A172 (cell line): ENCODE measurements at regions not wholly inside any gene's neighbourhood (a gene's known extent, or its start where the extent isn't known, plus 50 kb on each side); places are given as distances from the start of the nearest gene placed in this dataset.

Experiments
- DNase-seq: peaks from one replicate; pipeline ENCODE4 v3.0.0-alpha.2; 2015; ENCODE audit warnings: low spot score

- DNase-seq = no peak
Observed at GRCh38 chr14:96979611-96980074, 182.5 kb downstream of the VRK1 start.

- DNase-seq = no peak
Observed at GRCh38 chr14:96980835-96981234, 183.7 kb downstream of the VRK1 start.

GRCh38 chr14:96986256-96987085 lies 189.3 kb downstream of the VRK1 start:
- DNase-seq = no peak

DNA sequence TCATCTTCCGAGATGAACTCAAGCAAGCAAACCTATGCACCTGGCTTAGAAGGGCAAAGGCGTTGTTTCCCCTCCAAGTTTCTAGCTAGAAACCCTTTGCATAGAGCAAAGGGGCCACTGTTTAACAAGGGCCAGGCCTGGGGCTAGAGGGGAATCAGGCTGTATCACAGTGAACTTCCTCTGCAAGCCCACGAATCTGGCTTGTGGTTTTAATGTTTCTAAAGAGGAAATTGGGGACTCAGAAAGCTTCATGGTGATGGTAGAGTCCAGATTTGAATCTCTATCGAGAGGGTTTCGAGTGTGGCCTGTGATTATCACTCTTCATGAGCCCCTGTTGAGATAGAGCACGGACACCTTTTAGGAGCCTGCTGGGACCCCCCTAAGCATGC lies 189.9 kb downstream of the VRK1 start:
- DNase-seq = no peak

DNA sequence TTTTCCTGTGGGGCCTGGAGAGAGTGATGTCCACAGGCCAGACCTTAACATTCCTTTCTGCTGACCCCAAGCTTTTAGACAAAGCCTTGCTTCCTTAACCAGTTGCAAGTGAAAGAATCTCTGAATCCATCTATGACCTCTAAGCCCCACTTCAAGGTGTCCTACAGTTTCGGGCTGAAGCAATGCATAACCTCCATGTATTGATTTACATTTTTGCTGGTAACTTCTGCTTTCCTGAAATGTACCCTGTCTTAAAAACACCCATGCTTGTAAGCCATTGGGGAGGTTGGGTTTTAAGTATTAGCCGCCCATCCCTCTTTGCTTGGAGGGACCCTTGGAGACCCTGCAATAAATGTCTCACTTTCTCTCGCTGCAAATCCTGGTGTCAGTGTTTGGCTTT lies 190.6 kb downstream of the VRK1 start:
- DNase-seq = no peak

- no peak for DNase-seq
Observed at GRCh38 chr14:96989306-96989705, 192.1 kb downstream of the VRK1 start.

DNA sequence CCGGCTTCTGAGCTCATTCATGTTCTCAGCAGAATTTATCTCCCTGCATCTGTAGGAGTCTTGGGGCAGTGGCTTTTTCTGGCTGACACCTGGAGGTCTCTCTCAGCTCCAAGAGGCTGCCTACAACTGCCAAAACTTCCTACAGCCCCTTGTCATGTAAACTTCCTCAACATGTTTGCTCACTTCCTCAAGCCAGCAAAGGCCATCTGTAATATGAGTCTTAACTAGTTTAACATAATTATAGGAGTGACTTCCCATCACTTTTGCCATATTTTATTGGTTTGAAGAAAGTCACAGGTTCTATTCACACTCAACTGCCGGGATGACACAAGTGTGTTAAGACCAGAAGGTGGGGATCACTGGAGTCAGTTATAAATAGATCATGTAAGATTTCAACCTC lies 194.0 kb downstream of the VRK1 start:
- DNase-seq = no peak

GRCh38 chr14:96994999-96995398 lies 197.8 kb downstream of the VRK1 start:
- DNase-seq = no peak

GRCh38 chr14:96997269-96997668 lies 200.1 kb downstream of the VRK1 start:
- DNase-seq = no peak

- DNase-seq = no peak
Observed at GRCh38 chr14:96997996-96998395, 200.8 kb downstream of the VRK1 start.

DNA sequence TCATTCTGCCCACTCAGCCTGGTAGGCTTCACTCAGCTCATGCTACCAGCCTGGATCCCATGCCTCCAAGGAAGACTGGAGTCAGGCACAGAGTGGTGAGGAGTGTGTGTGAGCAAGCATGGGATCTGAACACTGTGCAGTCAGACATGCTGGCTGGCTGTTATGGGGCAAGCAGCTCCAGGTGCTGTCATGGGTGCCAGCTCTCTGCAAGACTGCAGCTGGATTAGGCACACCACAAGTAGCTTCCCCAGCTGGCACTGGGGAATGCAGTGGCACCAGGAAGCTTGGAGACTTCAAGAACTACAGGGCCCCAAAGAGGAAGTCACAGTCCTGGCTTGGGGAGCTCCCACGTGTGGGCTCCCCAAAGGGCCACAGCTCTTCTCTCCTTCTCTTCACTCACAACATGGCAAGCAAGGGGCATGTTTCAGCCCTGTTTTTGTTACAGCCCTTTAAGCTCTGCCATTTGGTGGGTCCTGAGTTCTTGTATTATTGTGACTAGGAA lies 202.5 kb downstream of the VRK1 start:
- DNase-seq = no peak

DNA sequence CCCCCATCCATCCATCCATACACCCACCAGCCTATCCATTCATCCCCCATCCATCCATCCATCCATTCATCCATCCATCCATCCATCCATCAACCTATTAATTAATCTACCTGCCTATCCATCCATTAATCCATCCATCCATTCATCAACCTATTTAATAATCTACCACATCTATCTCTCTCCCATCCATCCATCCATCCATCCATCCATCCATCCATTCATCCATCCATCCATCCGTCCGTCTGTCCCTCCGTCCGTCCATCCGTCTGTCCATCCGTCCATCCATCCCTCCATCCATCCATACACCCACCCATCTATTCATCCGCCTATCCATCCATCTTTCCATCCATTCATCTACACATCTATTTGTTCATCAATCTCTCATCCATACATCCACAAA lies 205.3 kb downstream of the VRK1 start:
- DNase-seq = no peak

DNA sequence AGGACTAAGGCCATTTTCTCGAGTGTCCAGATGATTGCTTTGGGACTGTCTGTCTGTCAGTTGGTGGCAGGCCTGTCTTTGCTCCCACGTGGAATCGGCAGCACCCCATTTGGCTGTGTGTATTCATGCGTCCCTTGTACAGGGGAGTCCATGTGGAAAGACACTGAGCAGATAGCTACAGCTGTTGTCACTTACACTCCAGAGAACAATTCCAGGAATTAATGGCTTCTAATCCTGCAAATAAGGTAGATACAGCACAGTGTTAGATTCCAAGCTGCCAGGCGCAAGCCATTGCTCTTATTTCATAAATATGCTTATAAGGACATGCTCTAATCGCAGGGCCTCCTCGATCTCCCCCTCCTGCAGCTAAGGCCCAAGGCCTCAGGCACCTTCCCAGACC lies 208.8 kb downstream of the VRK1 start:
- DNase-seq = no peak

GRCh38 chr14:97010491-97011160 lies 213.4 kb downstream of the VRK1 start:
- no peak for DNase-seq

- DNase-seq = no peak
Observed at GRCh38 chr14:97013878-97014277, 216.7 kb downstream of the VRK1 start.

DNA sequence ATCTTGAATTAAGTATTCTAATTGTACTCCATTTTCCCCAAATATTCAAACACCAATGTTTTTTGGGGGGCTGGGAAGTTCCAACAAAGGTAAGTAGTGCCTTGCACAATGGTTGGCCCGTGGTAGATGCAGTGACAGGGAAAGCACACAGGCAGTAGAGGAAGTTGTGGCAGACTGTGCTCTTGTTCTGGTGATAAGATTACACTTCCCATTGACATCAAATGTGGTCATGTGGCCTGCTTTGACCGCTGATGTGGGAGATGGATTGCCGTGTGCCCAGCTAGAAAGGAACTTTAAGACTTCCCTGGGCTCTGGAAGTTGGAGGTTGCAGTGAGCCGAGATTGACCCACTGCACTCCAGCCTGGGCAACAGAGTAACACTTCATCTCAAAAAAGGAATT lies 223.8 kb downstream of the VRK1 start:
- DNase-seq = no peak

DNA sequence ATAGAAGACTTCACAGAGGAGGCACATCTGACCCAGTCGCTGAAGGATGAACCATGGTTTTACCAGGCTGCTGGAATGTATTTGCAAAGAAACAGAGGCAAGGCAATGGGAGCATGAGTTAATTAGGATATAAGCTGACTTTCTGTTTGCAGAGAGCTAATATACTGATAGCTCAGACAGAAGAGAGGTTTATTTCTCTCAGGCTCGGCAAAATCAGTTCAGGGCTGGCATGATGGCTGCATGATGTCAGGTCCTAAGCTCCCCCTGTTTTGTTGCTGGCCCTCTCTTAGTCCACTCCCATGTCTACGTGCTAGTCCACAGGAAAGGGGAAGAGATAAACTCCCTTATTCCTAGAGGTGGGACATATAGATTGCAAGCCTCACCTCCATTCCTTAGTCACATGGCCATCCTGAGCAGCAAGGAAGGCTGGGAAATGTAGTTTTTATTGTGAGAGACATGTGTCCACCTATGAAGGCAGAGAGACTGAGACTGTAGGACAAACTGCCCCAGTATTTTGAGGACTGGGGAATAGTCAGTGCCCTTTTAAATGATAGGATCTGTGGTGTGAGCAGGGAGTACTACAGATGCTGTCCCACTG lies 224.5 kb downstream of the VRK1 start:
- no peak for DNase-seq

DNA sequence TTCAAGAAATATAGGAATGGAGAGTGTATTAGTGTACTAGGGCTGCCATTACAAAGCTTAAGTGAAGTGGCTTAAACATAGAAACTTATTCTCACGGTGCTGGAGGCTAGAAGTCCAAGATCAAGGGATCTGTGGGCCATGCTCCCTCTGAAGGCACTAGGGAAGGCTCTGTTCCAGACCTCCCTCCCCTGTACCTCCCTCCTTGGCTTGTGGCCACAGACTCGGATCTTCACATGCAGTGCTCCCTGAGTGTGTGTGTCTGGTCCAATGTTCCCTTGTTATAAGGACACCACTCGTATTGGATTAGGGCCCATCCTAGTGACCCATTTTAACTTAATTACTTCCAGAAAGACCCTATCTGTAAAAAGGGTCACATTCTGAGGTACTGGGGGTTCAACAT lies 225.6 kb downstream of the VRK1 start:
- no peak for DNase-seq

GRCh38 chr14:97023871-97024270 lies 226.7 kb downstream of the VRK1 start:
- no peak for DNase-seq

DNA sequence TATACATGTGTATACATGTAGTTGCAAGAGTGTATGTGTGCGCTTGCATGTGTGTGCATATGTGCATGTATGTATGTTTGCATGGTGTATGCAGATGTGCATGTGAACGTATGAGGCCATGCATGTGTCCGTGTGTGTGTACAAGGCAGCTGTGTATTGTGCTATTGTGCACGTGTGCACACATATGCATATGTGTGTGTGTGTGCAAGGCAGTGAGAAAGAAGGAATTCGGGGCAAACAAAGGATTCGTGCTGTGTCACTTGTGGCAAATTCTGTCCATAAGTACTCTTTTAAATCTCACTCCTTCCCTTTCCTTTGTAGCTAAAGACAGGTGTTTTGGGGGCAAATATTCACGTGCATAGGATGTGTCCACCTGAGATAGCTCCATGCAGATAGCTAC lies 227.1 kb downstream of the VRK1 start:
- no peak for DNase-seq

DNA sequence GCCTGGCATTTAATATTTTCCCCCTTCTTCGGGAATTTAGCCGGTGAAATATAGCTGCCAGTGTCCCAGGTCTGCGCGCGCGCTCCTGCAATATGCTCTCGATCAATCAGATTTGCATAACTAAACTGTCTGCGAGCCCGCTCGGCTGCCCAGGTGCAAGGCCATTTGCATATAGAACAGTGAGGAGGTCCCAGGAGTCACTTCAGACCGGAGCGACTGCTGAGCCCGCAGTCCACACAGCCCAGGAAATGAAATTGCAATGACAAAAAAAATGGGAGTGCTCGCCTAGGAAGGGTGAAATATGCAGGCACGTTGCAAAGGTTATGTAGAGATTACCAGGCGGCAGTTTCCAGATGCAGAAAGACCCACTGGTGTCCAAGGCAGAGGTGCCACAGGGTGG lies 228.5 kb downstream of the VRK1 start:
- no peak for DNase-seq

- no peak for DNase-seq
Observed at GRCh38 chr14:97027256-97027999, 230.2 kb downstream of the VRK1 start.
